ENCODE measurements at regions not wholly inside any gene's neighbourhood (a gene's known extent, or its start where the extent isn't known, plus 50 kb on each side); places are given as distances from the start of the nearest gene placed in this dataset.
"Not testable (repeated sequence)": the region's sequence is repeated elsewhere in the genome, so short reads cannot be mapped to it uniquely, and the experiment has no call there.

DNA sequence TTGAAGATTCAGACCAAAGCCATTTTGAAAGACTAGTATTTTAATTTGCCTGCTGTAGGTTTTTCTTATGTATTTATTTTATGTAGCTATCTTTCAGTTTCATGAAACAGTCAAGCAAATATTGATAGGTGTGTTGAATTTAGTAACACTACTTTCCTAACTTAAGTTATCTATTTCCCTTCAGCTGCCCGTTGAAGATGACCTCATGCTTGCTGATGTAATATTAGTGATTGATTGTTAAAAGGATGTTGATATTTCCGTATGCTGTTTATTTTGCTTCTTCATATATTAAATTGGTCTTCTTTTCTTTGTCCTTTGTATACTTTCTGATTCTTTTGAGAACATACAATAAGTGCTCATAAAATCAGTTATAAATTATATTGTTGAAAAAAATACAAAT is 86.8 kb upstream of the CHORDC1 start:
- Histone ChIP-seq H3K36me3 (ENCODE audit: control insufficient read depth, insufficient read depth, low read length) (no peaks in the 10 kb centered on the region), H3K4me3 (ENCODE audit: low read depth, low read length) (no peak overlapping the region), H3K27me3 (ENCODE audit: control insufficient read depth, insufficient read depth, low read length) (no peaks in the 10 kb centered on the region)
- TF ChIP-seq CTCF (IDR thresholded peaks at IDR 0.05; ENCODE audit: insufficient read depth, low read length, poor library complexity, severe bottlenecking), result no peak
- no peak for DNase-seq (ENCODE audit: low read depth)

GRCh38 chr11:90294526-90294925 is 71.7 kb upstream of the CHORDC1 start:
- H3K36me3 ChIP-seq (ENCODE audit: control insufficient read depth, insufficient read depth, low read length), result no peaks in the 10 kb centered on the region
- TF ChIP-seq CTCF (IDR thresholded peaks at IDR 0.05; ENCODE audit: insufficient read depth, low read length, poor library complexity, severe bottlenecking), result no peak
- DNase-seq (ENCODE audit: low read depth), result no peak
- H3K4me3 ChIP-seq (ENCODE audit: low read depth, low read length), result no peak overlapping the region
- H3K27me3 ChIP-seq (ENCODE audit: control insufficient read depth, insufficient read depth, low read length), result no peaks in the 10 kb centered on the region

GRCh38 chr11:90294091-90294490 is 71.2 kb upstream of the CHORDC1 start:
- no peak for TF ChIP-seq CTCF (IDR thresholded peaks at IDR 0.05; ENCODE audit: insufficient read depth, low read length, poor library complexity, severe bottlenecking)
- no peak overlapping the region for H3K4me3 ChIP-seq (ENCODE audit: low read depth, low read length)
- no peaks in the 10 kb centered on the region for H3K27me3 ChIP-seq (ENCODE audit: control insufficient read depth, insufficient read depth, low read length)
- no peak for DNase-seq (ENCODE audit: low read depth)
- H3K36me3 ChIP-seq (ENCODE audit: control insufficient read depth, insufficient read depth, low read length), result no peaks in the 10 kb centered on the region

DNA sequence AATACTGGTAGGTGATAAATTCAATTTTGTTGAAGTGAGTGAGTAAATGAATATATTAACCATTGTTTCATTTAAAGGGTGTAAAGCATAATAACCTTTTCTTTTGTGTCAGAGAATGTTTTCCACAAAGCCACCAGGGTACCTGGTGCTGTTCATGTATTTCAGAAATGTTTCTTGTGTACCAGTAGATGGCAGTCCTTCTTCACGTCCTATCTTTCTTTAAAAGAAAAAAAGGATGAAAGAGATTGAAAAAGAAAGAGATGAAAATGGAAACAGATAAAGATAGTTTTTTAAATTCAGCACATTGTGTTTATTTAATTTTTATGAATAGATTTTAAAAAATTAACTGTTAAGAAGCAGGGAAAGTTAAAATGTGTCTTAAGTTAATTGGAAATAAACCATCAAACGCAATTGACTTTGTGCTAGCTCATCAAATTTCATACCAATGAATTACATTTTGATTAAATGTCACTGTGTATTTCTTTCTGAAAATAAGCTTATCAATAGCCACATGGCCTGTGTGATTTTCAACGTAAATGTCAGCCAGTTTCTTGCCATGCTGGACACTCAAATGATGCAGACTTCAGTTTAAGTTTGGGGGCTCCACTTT is 65.5 kb upstream of the CHORDC1 start:
- no peak for DNase-seq (ENCODE audit: low read depth)

DNA sequence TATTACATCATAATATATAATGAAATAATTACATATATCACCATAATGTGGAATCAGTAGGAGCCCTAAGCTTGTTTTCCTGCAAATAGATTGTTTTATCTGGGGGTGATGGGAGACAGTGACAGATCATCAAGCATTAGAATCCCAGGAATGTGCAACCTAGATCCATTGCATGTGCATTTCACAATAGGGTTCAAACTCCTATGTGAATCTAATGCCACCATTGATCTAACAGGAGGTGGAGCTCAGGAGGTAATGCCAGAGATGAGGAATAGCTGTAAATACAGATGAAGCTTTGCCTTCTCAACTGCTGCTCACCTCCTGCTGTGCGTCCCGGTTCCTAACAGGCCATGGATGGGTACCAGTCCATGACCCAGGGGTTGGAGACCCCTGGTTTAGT is 63.8 kb upstream of the CHORDC1 start:
- no peak overlapping the region for H3K4me3 ChIP-seq (ENCODE audit: low read depth, low read length)
- no peak for TF ChIP-seq CTCF (IDR thresholded peaks at IDR 0.05; ENCODE audit: insufficient read depth, low read length, poor library complexity, severe bottlenecking)
- DNase-seq (ENCODE audit: low read depth), result no peak
- no peaks in the 10 kb centered on the region for H3K36me3 ChIP-seq (ENCODE audit: control insufficient read depth, insufficient read depth, low read length)
- no peaks in the 10 kb centered on the region for H3K27me3 ChIP-seq (ENCODE audit: control insufficient read depth, insufficient read depth, low read length)

More for the DNA sequence above, 65.5 kb upstream of the CHORDC1 start:
- TF ChIP-seq CTCF (IDR thresholded peaks at IDR 0.05; ENCODE audit: insufficient read depth, low read length, poor library complexity, severe bottlenecking), result peak; percentile 59
- no peak overlapping the region for H3K4me3 ChIP-seq (ENCODE audit: low read depth, low read length)
- H3K27me3 ChIP-seq (ENCODE audit: control insufficient read depth, insufficient read depth, low read length), result no peaks in the 10 kb centered on the region
- no peaks in the 10 kb centered on the region for H3K36me3 ChIP-seq (ENCODE audit: control insufficient read depth, insufficient read depth, low read length)

GRCh38 chr11:90284171-90284570 is 61.3 kb upstream of the CHORDC1 start:
- no peak for DNase-seq (ENCODE audit: low read depth)
- H3K4me3 ChIP-seq (ENCODE audit: low read depth, low read length), result no peak overlapping the region
- no peaks in the 10 kb centered on the region for H3K36me3 ChIP-seq (ENCODE audit: control insufficient read depth, insufficient read depth, low read length)
- H3K27me3 ChIP-seq (ENCODE audit: control insufficient read depth, insufficient read depth, low read length), result no peaks in the 10 kb centered on the region
- TF ChIP-seq CTCF (IDR thresholded peaks at IDR 0.05; ENCODE audit: insufficient read depth, low read length, poor library complexity, severe bottlenecking), result no peak

- H3K36me3 ChIP-seq (ENCODE audit: control insufficient read depth, insufficient read depth, low read length); DNase-seq (ENCODE audit: low read depth); H3K27me3 ChIP-seq (ENCODE audit: control insufficient read depth, insufficient read depth, low read length); H3K4me3 ChIP-seq (ENCODE audit: low read depth, low read length): not testable (repeated sequence)
Observed at GRCh38 chr11:90282551-90283071, 59.8 kb upstream of the CHORDC1 start.

All from kidney epithelial cell (primary cell).